ENCODE measurements at regions not wholly inside any gene's neighbourhood (a gene's known extent, or its start where the extent isn't known, plus 50 kb on each side); places are given as distances from the start of the nearest gene placed in this dataset.

- Histone ChIP-seq H3K4me3 (ENCODE audit: low read length, poor library complexity, severe bottlenecking) (no peak overlapping the region), H3K4me1 (ENCODE audit: insufficient read depth, low read length, poor library complexity, severe bottlenecking) (no peaks in the 10 kb centered on the region), H3K4me2 (ENCODE audit: low read depth, low read length, poor library complexity, severe bottlenecking) (no peak overlapping the region), H3K9me2 (replicated peaks; ENCODE audit: low read depth, low read length) (no peaks in the 10 kb centered on the region), H3K27me3 (ENCODE audit: insufficient read depth, low read length, poor library complexity, severe bottlenecking) (no peaks in the 10 kb centered on the region), H4K20me1 (ENCODE audit: insufficient read depth, low read length, poor library complexity, severe bottlenecking) (no peaks in the 10 kb centered on the region), H3K36me3 (ENCODE audit: insufficient read depth, low read length) (no peaks in the 10 kb centered on the region), H3K9ac (ENCODE audit: low read depth, low read length, poor library complexity, severe bottlenecking) (no peak overlapping the region), H3K79me2 (ENCODE audit: insufficient read depth, low read length) (no peaks in the 10 kb centered on the region), H3F3A (ENCODE audit: low read depth) (no peaks in the 10 kb centered on the region), H3K9me3 (ENCODE audit: insufficient read depth, low read depth, low read length) (no peaks in the 10 kb centered on the region), H2AFZ (ENCODE audit: low read length) (no peak overlapping the region)
- TF ChIP-seq, protein P1, sequence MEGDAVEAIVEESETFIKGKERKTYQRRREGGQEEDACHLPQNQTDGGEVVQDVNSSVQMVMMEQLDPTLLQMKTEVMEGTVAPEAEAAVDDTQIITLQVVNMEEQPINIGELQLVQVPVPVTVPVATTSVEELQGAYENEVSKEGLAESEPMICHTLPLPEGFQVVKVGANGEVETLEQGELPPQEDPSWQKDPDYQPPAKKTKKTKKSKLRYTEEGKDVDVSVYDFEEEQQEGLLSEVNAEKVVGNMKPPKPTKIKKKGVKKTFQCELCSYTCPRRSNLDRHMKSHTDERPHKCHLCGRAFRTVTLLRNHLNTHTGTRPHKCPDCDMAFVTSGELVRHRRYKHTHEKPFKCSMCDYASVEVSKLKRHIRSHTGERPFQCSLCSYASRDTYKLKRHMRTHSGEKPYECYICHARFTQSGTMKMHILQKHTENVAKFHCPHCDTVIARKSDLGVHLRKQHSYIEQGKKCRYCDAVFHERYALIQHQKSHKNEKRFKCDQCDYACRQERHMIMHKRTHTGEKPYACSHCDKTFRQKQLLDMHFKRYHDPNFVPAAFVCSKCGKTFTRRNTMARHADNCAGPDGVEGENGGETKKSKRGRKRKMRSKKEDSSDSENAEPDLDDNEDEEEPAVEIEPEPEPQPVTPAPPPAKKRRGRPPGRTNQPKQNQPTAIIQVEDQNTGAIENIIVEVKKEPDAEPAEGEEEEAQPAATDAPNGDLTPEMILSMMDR (conservative IDR thresholded peaks at IDR 0.05; ENCODE audit: low read length), result no peak
- TF ChIP-seq EZH2phosphoT487 (IDR thresholded peaks at IDR 0.05; ENCODE audit: borderline replicate concordance), result no peak
Measured at GRCh38 chr3:146655333-146655996, 50.3 kb upstream of the PLSCR5 start.
